HG03432 (cell line): ENCODE measurements at regions not wholly inside any gene's neighbourhood (a gene's known extent, or its start where the extent isn't known, plus 50 kb on each side); places are given as distances from the start of the nearest gene placed in this dataset.
A peak's percentile ranks its signal among the peaks of the same experiment; 100 is the strongest.
"Not testable (repeated sequence)": the region's sequence is repeated elsewhere in the genome, so short reads cannot be mapped to it uniquely, and the experiment has no call there.

Experiments used
- ATAC-seq: cut with Tn5 transposase; IDR thresholded peaks from one replicate; pipeline ENCODE4 v1.9.1; 2021; ENCODE audit warnings: mild to moderate bottlenecking, moderate library complexity; ENCODE audit not compliant: unreplicated experiment

GRCh38 chr6:68032217-68032616, 602.9 kb upstream of the ADGRB3 start:
- no peak for ATAC-seq

DNA sequence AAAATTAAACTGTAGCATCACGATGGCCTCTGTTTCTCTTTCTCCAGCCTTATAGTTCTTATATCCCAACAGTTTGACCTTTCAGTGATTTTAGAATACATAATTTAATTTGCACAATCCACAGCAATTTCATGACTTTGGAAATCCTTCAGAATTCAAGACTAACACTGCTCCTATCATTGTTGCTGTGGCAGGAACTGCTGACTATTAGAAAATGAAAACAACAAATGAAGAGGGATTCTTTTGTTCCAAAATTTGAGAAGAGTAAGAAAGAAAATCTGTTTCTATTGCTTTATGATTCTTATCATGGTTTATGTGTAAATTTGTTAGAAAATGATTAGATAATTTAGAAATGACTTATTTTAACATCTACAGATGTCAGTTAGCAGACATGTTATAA, 604.0 kb upstream of the ADGRB3 start:
- no peak for ATAC-seq

GRCh38 chr6:68026483-68026882, 608.6 kb upstream of the ADGRB3 start:
- ATAC-seq: no peak

- ATAC-seq: no peak
These were observed 609.3 kb upstream of the ADGRB3 start for GRCh38 chr6:68025764-68026163.

GRCh38 chr6:68024570-68025269, 610.4 kb upstream of the ADGRB3 start:
- no peak for ATAC-seq

DNA sequence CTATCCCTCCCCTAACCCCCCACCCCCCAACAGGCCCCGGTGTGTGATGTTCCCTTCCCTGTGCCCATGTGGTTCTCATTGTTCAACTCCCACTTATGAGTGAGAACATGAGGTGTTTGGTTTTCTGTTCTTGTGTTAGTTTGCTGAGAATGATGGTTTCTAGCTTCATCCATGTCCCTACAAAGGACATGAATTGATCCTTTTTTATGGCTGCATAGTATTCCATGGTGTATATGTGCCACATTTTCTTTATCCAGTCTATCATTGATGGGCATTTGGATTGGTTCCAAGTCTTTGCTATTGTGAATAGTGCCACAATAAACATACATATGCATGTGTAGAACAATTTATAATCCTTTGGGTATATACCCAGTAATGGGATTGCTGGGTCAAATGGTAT, 612.1 kb upstream of the ADGRB3 start:
- ATAC-seq: not testable (repeated sequence)

- no peak for ATAC-seq
These were observed 621.1 kb upstream of the ADGRB3 start for GRCh38 chr6:68013780-68014515.

GRCh38 chr6:68012822-68013221, 622.3 kb upstream of the ADGRB3 start:
- ATAC-seq: no peak

GRCh38 chr6:68010936-68011335, 624.1 kb upstream of the ADGRB3 start:
- ATAC-seq: no peak

GRCh38 chr6:68008445-68008844, 626.6 kb upstream of the ADGRB3 start:
- ATAC-seq: peak; percentile 95

DNA sequence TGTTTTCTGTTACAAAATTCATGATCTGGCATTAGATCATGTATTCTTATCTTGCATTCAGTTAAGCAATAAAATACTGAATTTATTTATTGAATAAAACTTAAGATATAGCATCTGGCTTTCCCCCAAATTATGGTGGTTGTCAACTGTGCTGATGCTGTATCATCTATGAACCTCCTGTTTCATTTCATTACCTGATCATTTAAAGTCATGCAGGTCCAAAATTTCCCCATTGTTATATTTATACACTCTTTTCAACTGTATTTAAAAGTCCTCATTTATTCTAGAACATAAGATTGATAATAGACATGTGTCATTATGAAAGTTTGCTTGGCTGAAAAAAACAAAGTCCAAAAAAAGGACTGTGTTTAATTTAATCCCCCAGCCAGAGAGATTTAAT, 627.4 kb upstream of the ADGRB3 start:
- ATAC-seq: peak; percentile 22

DNA sequence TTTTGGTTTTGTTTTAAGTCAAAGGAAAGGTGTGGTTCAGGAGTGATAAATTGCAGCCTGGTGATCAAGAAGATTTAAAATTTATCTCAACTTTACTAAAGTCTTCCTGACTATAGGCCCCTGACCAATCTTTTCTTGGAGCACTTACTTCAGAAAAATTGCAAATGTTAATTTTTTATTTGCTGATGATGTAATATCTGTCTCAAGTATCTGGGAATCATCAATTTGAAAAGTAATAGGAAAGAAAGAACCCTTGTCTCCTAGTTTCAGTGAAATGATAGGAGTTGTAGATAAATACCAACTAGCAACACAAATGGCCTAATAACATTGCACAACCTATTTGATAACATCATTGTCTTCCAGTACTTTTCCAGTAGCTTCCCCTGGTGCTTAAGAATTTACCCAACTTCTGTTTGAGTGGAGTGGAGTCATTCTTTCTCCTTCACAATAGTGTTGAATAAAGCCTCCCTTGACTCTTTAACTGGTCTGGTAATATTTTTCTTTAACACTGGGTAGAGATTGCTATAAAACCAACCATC, 648.3 kb upstream of the ADGRB3 start:
- no peak for ATAC-seq

GRCh38 chr6:67976486-67976885, 658.6 kb upstream of the ADGRB3 start:
- ATAC-seq: no peak

GRCh38 chr6:67974931-67975330, 660.2 kb upstream of the ADGRB3 start:
- ATAC-seq: no peak

DNA sequence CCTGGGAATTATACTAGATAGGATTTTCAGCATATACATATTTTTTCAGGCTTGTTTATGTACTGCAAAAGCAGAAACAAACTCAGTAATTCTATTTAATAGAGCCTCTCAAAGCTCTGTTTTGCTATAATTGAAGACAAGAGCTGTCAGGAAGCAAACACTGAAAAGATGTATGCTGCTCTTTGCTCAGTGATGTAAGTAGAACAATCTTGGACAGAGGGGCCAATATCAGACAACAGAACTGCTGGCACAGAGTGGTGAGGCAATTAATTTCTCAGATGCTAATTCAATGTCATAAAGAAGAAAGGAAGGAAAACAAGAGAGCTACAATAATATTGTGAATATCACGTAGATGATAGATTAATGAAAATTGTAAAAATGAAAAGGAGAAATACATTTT, 663.3 kb upstream of the ADGRB3 start:
- ATAC-seq: no peak

- no peak for ATAC-seq
These were observed 668.3 kb upstream of the ADGRB3 start for GRCh38 chr6:67966830-67967229.

DNA sequence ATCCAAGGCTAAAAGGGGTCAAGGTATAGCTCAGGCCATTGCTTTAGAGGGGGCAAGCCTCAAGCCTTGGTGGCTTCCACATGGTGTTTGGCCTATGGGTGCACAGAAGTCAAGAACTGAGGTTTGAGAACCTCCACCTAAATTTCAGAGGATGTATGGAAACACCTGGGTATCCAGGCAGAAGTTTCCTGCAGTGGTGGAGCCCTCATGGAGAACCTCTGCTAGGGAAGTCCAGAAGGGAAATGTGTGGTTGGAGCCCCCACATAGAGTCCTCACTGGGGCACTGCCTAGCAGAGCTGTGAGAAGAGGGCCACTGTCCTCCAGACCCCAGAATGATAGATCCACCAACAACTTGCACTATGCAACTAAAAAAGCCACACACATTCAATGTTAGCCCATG, 678.7 kb upstream of the ADGRB3 start:
- no peak for ATAC-seq

DNA sequence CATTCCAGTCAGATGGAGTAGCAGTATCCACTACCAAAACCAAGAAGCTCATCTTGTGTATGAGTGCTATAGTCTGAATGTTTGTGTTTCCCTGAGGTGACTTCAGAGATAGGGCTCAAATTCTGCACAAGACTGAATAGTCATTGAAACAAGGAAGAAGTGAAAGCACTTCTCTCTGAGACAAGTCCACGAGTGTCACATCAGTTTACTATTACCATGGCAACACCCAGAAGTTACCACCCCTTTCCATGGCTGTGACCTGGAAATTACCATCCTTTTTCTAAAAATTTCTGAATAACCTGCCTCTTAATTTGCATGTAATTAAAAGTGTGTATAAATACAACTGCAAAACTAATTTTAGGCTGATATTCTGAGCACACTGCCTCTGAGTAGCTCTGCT, 682.1 kb upstream of the ADGRB3 start:
- ATAC-seq: peak; percentile 70

DNA sequence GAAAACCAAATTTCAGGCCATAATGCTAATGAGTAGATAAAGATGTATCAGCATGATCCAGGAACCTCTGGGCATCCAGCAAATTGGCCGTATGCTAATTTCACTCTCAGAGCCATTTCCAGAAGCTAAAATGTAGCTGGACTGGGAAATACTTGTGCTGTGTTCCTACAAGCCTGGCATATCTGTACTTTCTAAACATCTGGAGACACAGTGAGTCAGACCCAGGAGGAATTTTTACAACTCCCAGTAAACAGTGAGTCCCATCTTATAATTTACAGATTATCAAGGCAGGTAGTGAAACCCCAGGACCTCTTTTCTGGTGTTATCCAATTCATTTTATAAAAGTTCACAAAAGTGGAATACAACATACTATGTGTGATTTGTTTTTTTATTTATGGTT, 683.0 kb upstream of the ADGRB3 start:
- ATAC-seq: no peak

DNA sequence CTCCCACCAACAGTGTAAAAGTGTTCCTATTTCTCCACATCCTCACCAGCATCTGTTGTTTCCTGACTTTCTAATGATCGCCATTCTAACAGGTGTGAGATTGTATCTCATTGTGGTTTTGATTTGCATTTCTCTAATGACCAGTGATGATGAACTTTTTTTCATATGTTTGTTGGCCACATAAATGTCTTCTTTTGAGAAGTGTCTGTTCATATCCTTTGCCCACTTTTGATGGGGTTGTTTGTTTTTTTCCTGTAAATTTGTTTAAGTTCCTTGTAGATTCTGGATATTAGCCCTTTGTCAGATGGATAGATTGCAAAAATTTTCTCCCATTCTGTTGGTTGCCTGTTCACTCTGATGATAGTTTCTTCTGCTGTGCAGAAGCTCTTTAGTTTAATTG, 687.3 kb upstream of the ADGRB3 start:
- ATAC-seq: not testable (repeated sequence)

GRCh38 chr6:67935976-67936477, 699.1 kb upstream of the ADGRB3 start:
- no peak for ATAC-seq

DNA sequence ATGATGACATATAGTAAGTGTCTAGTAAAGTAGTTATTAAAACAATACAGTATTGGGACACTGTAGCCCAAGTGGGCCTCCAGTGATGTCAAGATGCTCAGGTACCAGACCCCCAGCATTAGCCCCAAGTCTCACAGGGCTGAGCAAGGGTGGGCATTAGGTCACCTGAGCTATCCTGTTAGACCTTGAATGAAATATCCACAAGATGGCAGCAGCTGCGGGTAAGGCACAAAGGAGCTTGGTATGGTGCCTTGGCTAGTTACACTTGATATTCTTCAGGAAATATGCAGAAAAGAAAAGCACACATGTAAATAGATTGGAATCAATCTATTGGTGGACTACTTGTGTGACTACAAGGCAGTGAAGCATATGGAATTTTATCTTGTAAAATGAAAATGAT, 701.8 kb upstream of the ADGRB3 start:
- ATAC-seq: peak; percentile 74
